A549 (cell line): ENCODE measurements at regions not wholly inside any gene's neighbourhood (a gene's known extent, or its start where the extent isn't known, plus 50 kb on each side); places are given as distances from the start of the nearest gene placed in this dataset.

Source experiments
- CHD4 ChIP-seq: fragments of 200-600 bp; sonication (generic); IDR thresholded peaks from 2 replicates; pipeline ENCODE4 v1.6.1; 2016; ENCODE audit warnings: antibody characterized with exemption, mild to moderate bottlenecking, borderline replicate concordance
- EP300 ChIP-seq, 2 experiments: fragments of >200 bp; sonication (Bioruptor Twin); formaldehyde crosslinking; IDR thresholded peaks; 2 replicates in 1 of 2; 3 replicates in 1 of 2; pipeline ENCODE4 v1.6.1; 2016 to 2017
- GATA3 ChIP-seq: IDR thresholded peaks from 2 replicates; pipeline ENCODE4 v1.6.1; 2012; ENCODE audit warnings: borderline replicate concordance
- MAFK ChIP-seq: fragments of 450-650 bp; IDR thresholded peaks from 2 replicates; pipeline ENCODE4 v1.6.1; 2014; ENCODE audit not compliant: partially characterized antibody
- RFX5 ChIP-seq: fragments of 450-650 bp; IDR thresholded peaks from 2 replicates; pipeline ENCODE4 v1.7.1; 2014; ENCODE audit warnings: antibody characterized with exemption, mild to moderate bottlenecking, moderate library complexity
- RNF2 ChIP-seq: fragments of 200-600 bp; sonication (generic); IDR thresholded peaks from 2 replicates; pipeline ENCODE4 v1.6.1; 2016; ENCODE audit warnings: low read depth, mild to moderate bottlenecking, antibody characterized with exemption, moderate library complexity, borderline replicate concordance

- TF ChIP-seq RNF2 (no peak), MAFK (no peak), RFX5 (no peak), EP300 (IDR thresholded peaks at IDR 0.05) (no peak), CHD4 (no peak), GATA3 (no peak)
Measured at GRCh38 chrY:7463196-7463595, 551.6 kb upstream of the AMELY start.
